ENCODE measurements at regions not wholly inside any gene's neighbourhood (a gene's known extent, or its start where the extent isn't known, plus 50 kb on each side); places are given as distances from the start of the nearest gene placed in this dataset.

- POLR2A ChIA-PET, result interaction anchor here (0.6 kb wide), 1 partner anchor 31 kb away, joined by 3 read pairs; no protein-coding TSS in a partner anchor
- Histone ChIP-seq H3K9ac (ENCODE audit: insufficient read depth in 1 of 2, low read depth in 2 of 2, low read length in 2 of 2) (no peak overlapping the region), H3K36me3 (ENCODE audit: control insufficient read depth, insufficient read depth, low read length) (peaks cover 32% of the 10 kb centered on the region), H3K9me1 (ENCODE audit: control insufficient read depth, insufficient read depth, low read length) (no peaks in the 10 kb centered on the region), H3K27me3 (ENCODE audit: control insufficient read depth in 2 of 2, insufficient read depth in 2 of 2, low read length in 2 of 2) (no peaks in the 10 kb centered on the region), H3K4me2 (ENCODE audit: insufficient read depth, low read length) (no peak overlapping the region), H3K4me1 (replicated peaks in 1 of 2; ENCODE audit: control insufficient read depth in 2 of 2, insufficient read depth in 2 of 2, low read length in 2 of 2) (no peaks in the 10 kb centered on the region), H3K9me3 (replicated peaks; ENCODE audit: control insufficient read depth, insufficient read depth, low read depth, low read length) (no peaks in the 10 kb centered on the region), H2AFZ (ENCODE audit: low read depth, low read length) (no peak overlapping the region), H4K20me1 (replicated peaks; ENCODE audit: control insufficient read depth, insufficient read depth, low read length) (no peaks in the 10 kb centered on the region), H3K4me3 (no peak overlapping the region), H3K79me2 (ENCODE audit: control insufficient read depth, insufficient read depth, low read length) (no peaks in the 10 kb centered on the region), H3K27ac (ENCODE audit: extremely low read depth, low read depth, low read length) (no peak overlapping the region)
- ATAC-seq (no peak), DNase-seq (ENCODE audit: extremely low read depth in 1 of 4, low spot score in 3 of 4) (no peak), FAIRE-seq (no peak)
- in situ Hi-C loops (cut with MboI) (no loop called here), intact Hi-C loops (cut with micrococcal nuclease) (no loop called here)
- BruUV-seq (replicated peaks), result no TSS peak
- TF ChIP-seq SPI1 (IDR thresholded peaks at IDR 0.05; ENCODE audit: borderline replicate concordance, low read depth, low read length), result no peak
- TF ChIP-seq WHSC1 (IDR thresholded peaks at IDR 0.05; ENCODE audit: low read length), result no peak
- no peak for TF ChIP-seq JUND (IDR thresholded peaks at IDR 0.05; ENCODE audit: borderline replicate concordance, low read depth, low read length)
- TF ChIP-seq JUND (tag; IDR thresholded peaks at IDR 0.05; ENCODE audit: borderline replicate concordance, low read depth, low read length), result no peak
- no peak for TF ChIP-seq ARID3A (IDR thresholded peaks at IDR 0.05; ENCODE audit: borderline replicate concordance, low read depth, low read length)
- TF ChIP-seq SETDB1 (IDR thresholded peaks at IDR 0.05; ENCODE audit: low read length), result no peak
- no peak for TF ChIP-seq BMI1 (IDR thresholded peaks at IDR 0.05; ENCODE audit: low read length)
- TF ChIP-seq KHSRP (IDR thresholded peaks at IDR 0.05), result no peak
- TF ChIP-seq ZNF133 (CRISPR knock-in tag; IDR thresholded peaks at IDR 0.05), result no peak
- no peak for TF ChIP-seq ZNF699 (CRISPR knock-in tag; IDR thresholded peaks at IDR 0.05; ENCODE audit: insufficient replicate concordance)
- no peak for TF ChIP-seq ZNF253 (CRISPR knock-in tag; conservative IDR thresholded peaks at IDR 0.05)
- no peak for TF ChIP-seq PATZ1 (CRISPR knock-in tag; IDR thresholded peaks at IDR 0.05; ENCODE audit: borderline replicate concordance)
- TF ChIP-seq PCBP2 (IDR thresholded peaks at IDR 0.05; ENCODE audit: low read depth, low read length, poor library complexity, severe bottlenecking), result no peak
- no peak for TF ChIP-seq ZNF324 (CRISPR knock-in tag; IDR thresholded peaks at IDR 0.05)
- no peak for TF ChIP-seq MED1 (CRISPR knock-in tag; IDR thresholded peaks at IDR 0.05; ENCODE audit: borderline replicate concordance)
- CTCF ChIA-PET (ENCODE audit: low intra/inter-chr PET ratio), result no interaction called here
- WGBS (ENCODE audit: insufficient coverage, low coverage, missing lambda C conversion rate), result 56% methylated on average over 2 of the region's 2 CpGs
Observed at GRCh38 chr7:53771701-53772100, 736.3 kb downstream of the POM121L12 start.
